HUES64 (cell line): ENCODE measurements at regions not wholly inside any gene's neighbourhood (a gene's known extent, or its start where the extent isn't known, plus 50 kb on each side); places are given as distances from the start of the nearest gene placed in this dataset.
"Not testable (repeated sequence)": the region's sequence is repeated elsewhere in the genome, so short reads cannot be mapped to it uniquely, and the experiment has no call there.

Source experiments
- H3K27ac ChIP-seq: 2 replicates; pipeline ENCODE4 v1.7.0; 2013; ENCODE audit warnings: low read depth, low read length, inconsistent platforms
- H3K27me3 ChIP-seq: 2 replicates; pipeline ENCODE4 v1.6.1; 2013; ENCODE audit warnings: mild to moderate bottlenecking, low read length; ENCODE audit not compliant: insufficient read depth
- H3K36me3 ChIP-seq: 2 replicates; pipeline ENCODE4 v1.6.1; 2013; ENCODE audit warnings: mild to moderate bottlenecking, low read length; ENCODE audit not compliant: insufficient read depth
- H3K4me1 ChIP-seq: 2 replicates; pipeline ENCODE4 v1.6.1; 2013; ENCODE audit warnings: mild to moderate bottlenecking, low read length, moderate library complexity; ENCODE audit not compliant: insufficient read depth
- H3K4me3 ChIP-seq: 2 replicates; pipeline ENCODE4 v1.5.1; 2013; ENCODE audit warnings: mild to moderate bottlenecking, low read length, moderate library complexity
- H3K9ac ChIP-seq: 2 replicates; pipeline ENCODE4 v1.6.1; 2013; ENCODE audit warnings: mild to moderate bottlenecking, low read depth, low read length
- H3K9me3 ChIP-seq: 2 replicates; pipeline ENCODE4 v1.6.1; 2013; ENCODE audit warnings: low read depth, low read length; ENCODE audit not compliant: insufficient read depth
- WGBS: fragments of 150-250, 120-280 bp; methylation state at CpG from one replicate; pipeline ENCODE4 v1.1.7; 2013; ENCODE audit warnings: missing lambda C conversion rate; 5-methylcytosine and 5-hydroxymethylcytosine counted together

DNA sequence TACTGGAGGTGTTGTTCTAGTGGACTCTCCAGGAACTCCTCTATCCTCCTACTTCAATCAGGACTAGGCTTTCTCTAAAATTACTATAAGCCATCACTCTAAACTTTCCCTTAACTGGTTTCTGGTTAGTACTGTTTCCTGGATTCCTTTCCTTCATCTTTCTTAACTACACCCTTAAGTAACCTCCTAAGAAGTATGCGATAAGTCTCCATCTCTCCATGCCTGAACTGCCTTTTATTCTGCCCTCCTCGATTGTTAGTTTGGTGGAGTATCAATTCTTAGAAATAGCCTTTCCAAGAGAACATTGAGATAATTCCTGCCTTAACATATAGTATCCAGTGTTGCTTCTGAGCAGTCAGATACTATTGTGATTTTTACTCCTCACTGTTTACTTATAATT lies 162.9 kb upstream of the PDE4B start:
- no peak overlapping the region for H3K27ac ChIP-seq
- no peak overlapping the region for H3K9ac ChIP-seq
- H3K27me3 ChIP-seq = no peaks in the 10 kb centered on the region

DNA sequence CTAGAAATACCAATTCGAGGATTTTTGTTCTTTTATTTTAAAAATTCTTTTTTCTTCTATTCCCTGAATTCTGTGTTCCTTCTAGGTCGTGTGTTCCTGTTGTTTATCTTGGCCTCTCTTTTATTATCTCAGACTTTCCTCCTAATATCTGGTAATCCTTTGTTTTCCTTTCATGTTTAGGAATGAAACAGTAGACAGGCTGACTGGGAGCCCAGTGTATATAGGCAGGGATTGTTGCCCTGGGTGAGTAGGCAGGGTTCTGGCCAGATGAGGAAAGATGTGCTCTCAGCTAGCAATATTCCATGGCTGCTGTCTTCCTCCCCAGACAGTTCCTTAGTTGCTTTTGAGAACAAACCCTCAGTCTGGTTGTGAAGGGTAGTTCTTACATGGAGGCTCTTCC lies 161.8 kb upstream of the PDE4B start:
- Histone ChIP-seq H3K4me3 (no peak overlapping the region), H3K27me3 (no peaks in the 10 kb centered on the region), H3K36me3 (no peaks in the 10 kb centered on the region), H3K4me1 (no peaks in the 10 kb centered on the region), H3K9me3 (no peaks in the 10 kb centered on the region), H3K9ac (no peak overlapping the region), H3K27ac (no peak overlapping the region)
- WGBS = 90% methylated on average over 2 of the region's 2 CpGs

More for the DNA sequence above, 162.9 kb upstream of the PDE4B start:
- Histone ChIP-seq H3K4me1 (no peaks in the 10 kb centered on the region), H3K9me3 (no peaks in the 10 kb centered on the region), H3K4me3 (no peak overlapping the region), H3K36me3 (no peaks in the 10 kb centered on the region)
- 100% methylated on average over 1 of the region's 2 CpGs for WGBS

DNA sequence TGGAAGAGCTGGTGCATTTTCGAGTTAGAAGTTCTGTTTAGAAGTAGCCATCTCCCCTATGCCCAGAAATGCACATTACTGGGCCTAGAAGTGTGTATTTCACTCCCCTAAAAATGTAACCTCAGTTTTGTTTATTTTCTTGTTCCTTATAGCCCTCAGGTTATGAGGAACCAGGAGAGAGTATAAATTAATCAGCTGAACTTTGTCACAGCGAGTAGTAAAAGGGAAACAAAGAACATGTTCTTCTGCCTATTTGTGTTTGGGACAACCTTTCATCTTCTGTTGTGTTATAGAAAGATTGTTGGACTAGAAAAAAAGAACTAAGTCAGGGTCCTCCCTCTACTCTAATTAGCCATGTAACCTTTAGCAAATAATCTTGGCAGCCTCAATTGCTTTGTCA lies 160.5 kb upstream of the PDE4B start:
- H3K36me3 ChIP-seq = no peaks in the 10 kb centered on the region
- no peaks in the 10 kb centered on the region for H3K27me3 ChIP-seq
- H3K9ac ChIP-seq = no peak overlapping the region
- 100% methylated on average over 2 of the region's 2 CpGs for WGBS
- H3K4me3 ChIP-seq = no peak overlapping the region
- H3K4me1 ChIP-seq = no peaks in the 10 kb centered on the region
- no peaks in the 10 kb centered on the region for H3K9me3 ChIP-seq
- no peak overlapping the region for H3K27ac ChIP-seq

DNA sequence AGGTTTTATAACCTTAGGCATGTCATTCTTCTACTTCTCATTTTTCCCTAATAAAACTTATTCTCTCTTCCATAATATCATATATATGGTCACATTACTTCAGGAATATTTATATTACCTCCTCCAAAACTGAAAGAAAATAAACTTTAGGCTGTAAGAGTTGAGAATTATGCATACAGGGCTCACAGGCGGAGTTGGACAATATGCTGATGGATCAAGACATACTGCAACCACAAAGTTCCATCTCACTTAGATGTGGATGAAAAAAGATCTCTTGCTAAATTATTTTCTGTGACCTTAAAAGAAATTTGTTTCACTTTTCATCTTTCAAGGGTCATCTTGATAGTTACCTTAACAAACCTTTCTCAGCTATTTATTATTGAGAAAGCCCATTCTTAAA lies 152.6 kb upstream of the PDE4B start:
- no peak overlapping the region for H3K9ac ChIP-seq
- H3K36me3 ChIP-seq = no peaks in the 10 kb centered on the region
- no peaks in the 10 kb centered on the region for H3K9me3 ChIP-seq
- H3K4me3 ChIP-seq = no peak overlapping the region
- no peaks in the 10 kb centered on the region for H3K27me3 ChIP-seq
- H3K27ac ChIP-seq = no peak overlapping the region
- WGBS = no CpG with 5 or more reads among the region's 1 CpG
- H3K4me1 ChIP-seq = no peaks in the 10 kb centered on the region

DNA sequence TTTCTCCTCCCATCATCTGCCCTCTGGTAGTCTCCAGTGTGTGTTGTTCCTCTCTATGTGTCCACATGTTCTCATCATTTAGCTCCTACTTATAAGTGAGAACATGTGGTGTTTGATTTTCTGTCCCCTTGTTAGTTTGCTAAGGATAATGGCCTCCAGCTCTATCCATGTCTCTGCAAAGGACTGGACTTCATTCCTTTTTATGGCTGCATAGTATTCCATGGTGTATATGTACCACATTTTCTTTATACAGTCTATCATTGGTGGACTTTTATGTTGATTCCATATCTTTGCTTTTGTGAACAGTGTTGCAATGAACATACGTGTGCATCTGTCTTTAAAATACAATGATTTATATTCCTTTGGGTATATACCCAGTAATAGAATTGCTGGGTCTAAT lies 143.5 kb upstream of the PDE4B start:
- 86% methylated on average over 1 of the region's 1 CpG for WGBS

DNA sequence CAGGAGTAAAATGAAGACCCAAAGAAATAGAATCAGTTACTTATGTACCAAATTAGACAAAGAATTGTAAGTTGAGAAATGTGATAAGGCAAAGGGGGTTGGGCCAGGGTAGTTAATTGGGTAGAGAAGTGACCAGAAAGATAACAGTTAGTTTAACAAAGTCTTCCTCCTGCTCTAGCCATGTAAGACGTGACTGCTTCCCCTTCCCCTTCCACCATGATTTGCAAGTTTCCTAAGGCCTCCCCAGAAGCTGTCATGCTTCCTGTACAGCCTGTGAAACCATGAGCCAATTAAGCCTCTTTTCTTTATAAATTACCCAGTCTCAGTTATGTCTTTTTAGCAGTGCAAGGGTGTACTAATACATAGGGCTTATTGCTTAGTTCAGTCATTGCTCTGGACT lies 142.0 kb upstream of the PDE4B start:
- H3K4me3 ChIP-seq = no peak overlapping the region
- peaks cover 14% of the 10 kb centered on the region; the same call in 1 of the 2 replicates for H3K9me3 ChIP-seq
- H3K9ac ChIP-seq = no peak overlapping the region
- WGBS = 84% methylated on average over 1 of the region's 1 CpG
- no peaks in the 10 kb centered on the region for H3K27me3 ChIP-seq
- no peaks in the 10 kb centered on the region for H3K4me1 ChIP-seq
- no peaks in the 10 kb centered on the region for H3K36me3 ChIP-seq
- no peak overlapping the region for H3K27ac ChIP-seq

More for the DNA sequence above, 143.5 kb upstream of the PDE4B start:
- not testable (repeated sequence) for H3K27me3 ChIP-seq, H3K4me3 ChIP-seq, H3K27ac ChIP-seq, H3K9ac ChIP-seq, H3K36me3 ChIP-seq, H3K4me1 ChIP-seq
- H3K9me3 ChIP-seq = peaks cover 14% of the 10 kb centered on the region; the same call in 1 of the 2 replicates

DNA sequence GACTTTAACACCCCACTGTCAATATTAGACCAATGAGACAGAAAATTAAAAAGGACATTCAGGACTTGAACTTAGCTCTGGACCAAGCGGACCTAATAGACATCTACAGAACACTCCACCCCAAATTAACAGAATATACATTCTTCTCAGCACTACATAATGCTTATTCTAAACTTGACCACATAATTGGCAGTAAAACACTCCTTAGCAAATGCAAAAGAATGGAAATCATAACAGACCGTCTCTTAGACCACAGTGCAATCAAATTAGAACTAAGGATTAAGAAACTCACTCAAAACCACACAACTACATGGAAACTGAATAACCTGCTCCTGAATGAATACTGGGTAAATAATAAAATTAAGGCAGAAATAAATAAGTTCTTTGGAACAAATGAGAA lies 138.2 kb upstream of the PDE4B start:
- not testable (repeated sequence) for H3K27me3 ChIP-seq, H3K9ac ChIP-seq, H3K4me3 ChIP-seq, H3K4me1 ChIP-seq, H3K9me3 ChIP-seq, H3K36me3 ChIP-seq, H3K27ac ChIP-seq
- WGBS = 89% methylated on average over 2 of the region's 2 CpGs

DNA sequence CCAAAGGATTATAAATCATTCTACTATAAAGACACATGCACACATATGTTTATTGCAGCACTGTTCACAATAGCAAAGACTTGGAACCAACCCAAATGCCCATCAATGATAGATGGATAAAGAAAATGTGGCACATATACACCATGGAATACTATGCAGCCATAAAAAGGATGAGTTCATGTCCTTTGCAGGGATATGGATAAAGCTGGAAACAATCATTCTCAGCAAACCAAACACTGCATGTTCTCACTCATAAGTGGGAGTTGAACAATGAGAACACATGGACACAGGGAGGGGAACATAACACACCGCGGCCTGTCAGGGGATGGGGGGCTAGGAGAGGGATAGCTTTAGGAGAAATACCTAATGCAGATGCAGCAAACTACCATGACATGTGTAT lies 135.1 kb upstream of the PDE4B start:
- not testable (repeated sequence) for H3K36me3 ChIP-seq, H3K27ac ChIP-seq, H3K4me3 ChIP-seq, H3K9ac ChIP-seq, H3K27me3 ChIP-seq, H3K4me1 ChIP-seq, H3K9me3 ChIP-seq
- whole genome bisulfite sequencing = 86% methylated on average over 2 of the region's 2 CpGs

DNA sequence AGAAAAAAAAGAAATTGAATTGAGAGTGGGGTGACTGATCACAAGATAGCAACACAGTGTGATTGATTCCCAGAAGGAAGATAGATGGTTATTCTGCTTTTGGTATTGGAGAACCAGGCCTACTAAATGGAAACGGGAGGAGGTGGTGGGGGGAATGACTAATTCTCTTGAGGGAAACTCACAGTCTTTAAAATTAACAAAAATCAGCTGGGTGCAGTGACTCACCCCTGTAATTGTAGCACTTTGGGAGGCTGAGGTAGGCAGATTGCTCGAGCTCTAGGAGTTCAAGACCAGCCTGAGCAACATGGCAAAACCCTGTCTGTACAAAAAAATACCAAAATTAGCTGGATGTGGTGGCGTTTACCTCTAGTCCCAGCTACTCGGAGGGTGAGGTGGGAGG lies 134.6 kb upstream of the PDE4B start:
- no peaks in the 10 kb centered on the region for H3K4me1 ChIP-seq
- no peaks in the 10 kb centered on the region for H3K27me3 ChIP-seq
- H3K27ac ChIP-seq = no peak overlapping the region
- H3K9ac ChIP-seq = no peak overlapping the region
- H3K4me3 ChIP-seq = no peak overlapping the region
- no peaks in the 10 kb centered on the region for H3K36me3 ChIP-seq
- 90% methylated on average over 4 of the region's 4 CpGs for WGBS
- no peaks in the 10 kb centered on the region for H3K9me3 ChIP-seq

DNA sequence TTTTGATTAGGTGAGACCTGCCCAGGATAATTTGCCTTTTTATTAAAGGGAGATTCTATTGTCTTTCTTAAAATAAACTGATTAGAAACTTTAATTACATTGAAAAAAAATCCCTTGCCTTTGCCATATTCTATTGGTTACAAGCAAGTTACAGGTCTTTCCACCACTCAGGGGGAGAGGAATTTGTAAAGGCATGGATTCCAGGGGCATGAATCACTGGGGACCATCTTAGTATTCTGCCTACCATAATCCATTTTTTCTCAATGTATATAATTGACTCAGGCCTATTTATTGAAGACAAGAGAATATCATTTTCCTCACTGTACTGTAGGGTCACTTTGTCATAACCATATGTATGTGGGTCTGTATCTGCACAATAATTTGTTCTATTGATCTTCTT lies 124.3 kb upstream of the PDE4B start:
- no peaks in the 10 kb centered on the region for H3K27me3 ChIP-seq
- H3K4me3 ChIP-seq = no peak overlapping the region
- no peaks in the 10 kb centered on the region for H3K36me3 ChIP-seq
- H3K4me1 ChIP-seq = peaks cover 8% of the 10 kb centered on the region; the same call in 1 of the 2 replicates
- no peak overlapping the region for H3K27ac ChIP-seq
- peaks cover 3% of the 10 kb centered on the region; the same call in 1 of the 2 replicates for H3K9me3 ChIP-seq
- H3K9ac ChIP-seq = no peak overlapping the region

DNA sequence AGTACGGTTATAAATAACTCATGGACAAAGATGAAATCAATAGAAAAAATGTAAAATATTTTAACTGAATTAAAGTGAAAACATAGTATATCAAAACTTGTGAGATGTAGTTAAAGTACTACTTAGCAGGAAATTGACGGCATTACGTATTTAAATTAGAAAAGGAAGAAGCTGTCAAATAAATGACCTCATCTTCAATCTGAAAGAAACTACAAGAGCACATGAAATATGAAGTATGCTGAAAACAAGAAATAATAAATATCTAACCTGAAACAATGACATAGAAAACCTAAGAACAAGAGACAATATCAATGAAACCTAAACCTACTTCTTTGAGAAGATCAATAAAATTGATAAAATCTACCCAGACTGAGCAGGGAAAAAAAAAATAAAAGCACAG lies 122.2 kb upstream of the PDE4B start:
- no peak overlapping the region for H3K9ac ChIP-seq
- no peak overlapping the region for H3K4me3 ChIP-seq
- WGBS = 100% methylated on average over 2 of the region's 3 CpGs
- H3K36me3 ChIP-seq = no peaks in the 10 kb centered on the region
- H3K27ac ChIP-seq = no peak overlapping the region
- H3K4me1 ChIP-seq = peaks cover 8% of the 10 kb centered on the region; the same call in 1 of the 2 replicates
- peaks cover 3% of the 10 kb centered on the region; the same call in 1 of the 2 replicates for H3K9me3 ChIP-seq
- no peaks in the 10 kb centered on the region for H3K27me3 ChIP-seq

DNA sequence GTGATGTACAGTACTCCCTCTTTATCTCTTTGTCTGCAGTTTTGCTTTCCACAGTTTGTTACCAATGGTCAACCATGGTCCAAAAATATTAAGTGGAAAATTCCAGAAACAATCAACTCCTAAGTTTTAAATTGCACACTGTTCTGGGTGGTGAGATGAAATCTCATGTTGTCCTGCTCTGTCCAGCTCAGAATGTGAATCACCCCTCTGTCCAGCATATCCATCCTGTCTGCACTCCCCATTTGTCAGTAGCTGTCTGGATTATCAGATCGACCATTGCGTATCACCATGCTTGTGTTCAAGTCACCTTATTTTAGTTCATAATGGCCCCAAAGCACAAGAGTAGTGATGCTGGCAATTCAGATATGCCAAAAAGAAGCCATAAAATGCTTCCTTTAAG lies 118.2 kb upstream of the PDE4B start:
- no peaks in the 10 kb centered on the region for H3K27me3 ChIP-seq
- no peaks in the 10 kb centered on the region for H3K4me1 ChIP-seq
- H3K9ac ChIP-seq = no peak overlapping the region
- H3K9me3 ChIP-seq = no peaks in the 10 kb centered on the region
- H3K27ac ChIP-seq = no peak overlapping the region
- no peaks in the 10 kb centered on the region for H3K36me3 ChIP-seq
- WGBS = 96% methylated on average over 2 of the region's 2 CpGs
- no peak overlapping the region for H3K4me3 ChIP-seq
